Erythroblast (primary cell): ENCODE measurements at regions not wholly inside any gene's neighbourhood (a gene's known extent, or its start where the extent isn't known, plus 50 kb on each side); places are given as distances from the start of the nearest gene placed in this dataset.

Experiments
- GATA1 ChIP-seq: IDR thresholded peaks from 2 replicates; pipeline ENCODE4 v1.6.1; 2011; ENCODE audit warnings: low read depth, mild to moderate bottlenecking, control low read depth, low read length, moderate library complexity
- POLR2A ChIP-seq: IDR thresholded peaks from 2 replicates; pipeline ENCODE4 v1.6.1; 2011; ENCODE audit warnings: mild to moderate bottlenecking, low read length

DNA sequence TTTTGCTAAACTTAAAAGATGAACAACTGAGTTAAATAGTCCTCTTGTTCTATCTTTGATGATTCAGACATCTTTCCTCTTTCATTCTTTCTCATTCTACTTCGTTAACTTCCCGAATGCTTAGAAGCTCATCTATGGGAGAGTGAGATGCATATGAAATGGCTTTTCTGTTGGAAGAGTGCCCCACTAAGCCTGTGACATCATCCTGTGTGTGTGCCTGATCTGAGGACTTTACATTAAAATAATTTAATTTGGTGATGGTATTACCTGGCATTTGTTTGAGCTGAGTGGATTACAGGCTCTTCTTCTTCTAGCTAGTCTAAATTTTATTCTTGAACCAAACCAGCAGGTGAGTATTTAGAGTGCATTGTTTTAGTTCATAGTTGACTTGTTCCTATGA lies 626.5 kb downstream of the QKI start:
- no peak for TF ChIP-seq POLR2A
- no peak for TF ChIP-seq GATA1
